ENCODE measurements at regions not wholly inside any gene's neighbourhood (a gene's known extent, or its start where the extent isn't known, plus 50 kb on each side); places are given as distances from the start of the nearest gene placed in this dataset.

DNA sequence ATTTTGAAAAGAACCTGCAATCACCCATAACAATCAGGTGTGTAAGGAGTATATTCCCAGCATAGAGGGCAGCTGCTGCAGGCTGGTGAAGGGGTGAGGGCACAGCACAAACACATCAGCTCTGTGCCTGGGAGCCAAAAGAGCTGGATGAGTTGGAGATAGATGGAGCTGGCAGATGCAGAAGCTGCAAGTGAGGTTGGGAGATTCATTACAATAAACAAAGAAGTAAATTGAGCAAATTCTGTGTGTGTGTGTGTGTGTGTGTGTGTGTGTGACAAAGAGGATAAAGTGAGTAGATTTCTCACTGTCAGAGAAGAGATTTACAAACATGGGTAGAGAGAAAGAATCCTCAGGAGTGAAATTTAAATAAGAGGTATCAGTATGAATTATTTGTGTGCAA lies 994.7 kb downstream of the EPHA3 start:
- TF ChIP-seq, protein P1, sequence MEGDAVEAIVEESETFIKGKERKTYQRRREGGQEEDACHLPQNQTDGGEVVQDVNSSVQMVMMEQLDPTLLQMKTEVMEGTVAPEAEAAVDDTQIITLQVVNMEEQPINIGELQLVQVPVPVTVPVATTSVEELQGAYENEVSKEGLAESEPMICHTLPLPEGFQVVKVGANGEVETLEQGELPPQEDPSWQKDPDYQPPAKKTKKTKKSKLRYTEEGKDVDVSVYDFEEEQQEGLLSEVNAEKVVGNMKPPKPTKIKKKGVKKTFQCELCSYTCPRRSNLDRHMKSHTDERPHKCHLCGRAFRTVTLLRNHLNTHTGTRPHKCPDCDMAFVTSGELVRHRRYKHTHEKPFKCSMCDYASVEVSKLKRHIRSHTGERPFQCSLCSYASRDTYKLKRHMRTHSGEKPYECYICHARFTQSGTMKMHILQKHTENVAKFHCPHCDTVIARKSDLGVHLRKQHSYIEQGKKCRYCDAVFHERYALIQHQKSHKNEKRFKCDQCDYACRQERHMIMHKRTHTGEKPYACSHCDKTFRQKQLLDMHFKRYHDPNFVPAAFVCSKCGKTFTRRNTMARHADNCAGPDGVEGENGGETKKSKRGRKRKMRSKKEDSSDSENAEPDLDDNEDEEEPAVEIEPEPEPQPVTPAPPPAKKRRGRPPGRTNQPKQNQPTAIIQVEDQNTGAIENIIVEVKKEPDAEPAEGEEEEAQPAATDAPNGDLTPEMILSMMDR (IDR thresholded peaks at IDR 0.05; ENCODE audit: low read depth, low read length, missing input control) = no peak
- TF ChIP-seq TAF1 (conservative IDR thresholded peaks at IDR 0.05) = no peak
- no peak for TF ChIP-seq YY1 (IDR thresholded peaks at IDR 0.05)
- no peak for TF ChIP-seq RAD21 (IDR thresholded peaks at IDR 0.05)
- TF ChIP-seq GABPA (IDR thresholded peaks at IDR 0.05 in 1 of 2, conservative IDR thresholded peaks at IDR 0.05 in 1 of 2) = no peak
